ENCODE measurements at regions not wholly inside any gene's neighbourhood (a gene's known extent, or its start where the extent isn't known, plus 50 kb on each side); places are given as distances from the start of the nearest gene placed in this dataset.

- no peak for DNase-seq (ENCODE audit: low spot score in 2 of 2)
- H3K9me3 ChIP-seq: no peaks in the 10 kb centered on the region
- intact Hi-C loops (cut with DNase I; ENCODE audit: low total_unique reads): no loop called here
- H3K27ac ChIP-seq: no peak overlapping the region
- no peaks in the 10 kb centered on the region for H3K27me3 ChIP-seq
- H3K36me3 ChIP-seq: no peaks in the 10 kb centered on the region
- H3K4me3 ChIP-seq: no peak overlapping the region
- TF ChIP-seq, protein P1, sequence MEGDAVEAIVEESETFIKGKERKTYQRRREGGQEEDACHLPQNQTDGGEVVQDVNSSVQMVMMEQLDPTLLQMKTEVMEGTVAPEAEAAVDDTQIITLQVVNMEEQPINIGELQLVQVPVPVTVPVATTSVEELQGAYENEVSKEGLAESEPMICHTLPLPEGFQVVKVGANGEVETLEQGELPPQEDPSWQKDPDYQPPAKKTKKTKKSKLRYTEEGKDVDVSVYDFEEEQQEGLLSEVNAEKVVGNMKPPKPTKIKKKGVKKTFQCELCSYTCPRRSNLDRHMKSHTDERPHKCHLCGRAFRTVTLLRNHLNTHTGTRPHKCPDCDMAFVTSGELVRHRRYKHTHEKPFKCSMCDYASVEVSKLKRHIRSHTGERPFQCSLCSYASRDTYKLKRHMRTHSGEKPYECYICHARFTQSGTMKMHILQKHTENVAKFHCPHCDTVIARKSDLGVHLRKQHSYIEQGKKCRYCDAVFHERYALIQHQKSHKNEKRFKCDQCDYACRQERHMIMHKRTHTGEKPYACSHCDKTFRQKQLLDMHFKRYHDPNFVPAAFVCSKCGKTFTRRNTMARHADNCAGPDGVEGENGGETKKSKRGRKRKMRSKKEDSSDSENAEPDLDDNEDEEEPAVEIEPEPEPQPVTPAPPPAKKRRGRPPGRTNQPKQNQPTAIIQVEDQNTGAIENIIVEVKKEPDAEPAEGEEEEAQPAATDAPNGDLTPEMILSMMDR (IDR thresholded peaks at IDR 0.05): no peak
- TF ChIP-seq POLR2A (IDR thresholded peaks at IDR 0.05) (no peak), POLR2AphosphoS5 (IDR thresholded peaks at IDR 0.05) (no peak)
- H3K4me1 ChIP-seq: no peaks in the 10 kb centered on the region
These were observed 101.2 kb upstream of the ARMC2 start for GRCh38 chr6:108746836-108747575.

DNA sequence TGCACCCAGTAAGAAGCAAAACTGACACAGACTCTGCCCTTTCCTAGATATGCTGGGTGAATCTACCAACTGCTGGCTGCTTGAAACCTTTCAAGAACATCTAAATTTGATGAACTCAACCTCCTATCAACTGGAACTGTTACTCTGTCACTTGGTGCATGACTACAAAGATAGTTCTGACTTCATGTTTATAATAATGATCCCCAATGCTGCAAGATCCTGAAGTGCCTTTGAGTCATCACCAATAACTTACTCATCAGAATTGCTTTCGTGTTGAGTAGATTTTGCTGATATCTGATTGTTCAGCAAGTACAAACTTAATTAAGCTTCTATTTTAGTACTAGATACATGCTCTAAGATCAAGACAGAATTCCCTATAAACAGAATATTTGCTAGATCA, 100.2 kb upstream of the ARMC2 start:
- H3K4me1 ChIP-seq: no peaks in the 10 kb centered on the region
- H3K9me3 ChIP-seq: no peaks in the 10 kb centered on the region
- no peak for TF ChIP-seq POLR2A (IDR thresholded peaks at IDR 0.05)
- TF ChIP-seq, protein P1 (IDR thresholded peaks at IDR 0.05): no peak
- H3K4me3 ChIP-seq: no peak overlapping the region
- intact Hi-C loops (cut with DNase I; ENCODE audit: low total_unique reads): no loop called here
- no peaks in the 10 kb centered on the region for H3K36me3 ChIP-seq
- no peak for DNase-seq (ENCODE audit: low spot score in 2 of 2)
- no peaks in the 10 kb centered on the region for H3K27me3 ChIP-seq
- H3K27ac ChIP-seq: no peak overlapping the region

GRCh38 chr6:108748959-108749358, 99.3 kb upstream of the ARMC2 start:
- H3K9me3 ChIP-seq: no peaks in the 10 kb centered on the region
- intact Hi-C loops (cut with DNase I; ENCODE audit: low total_unique reads): no loop called here
- H3K36me3 ChIP-seq: no peaks in the 10 kb centered on the region
- H3K27ac ChIP-seq: no peak overlapping the region
- H3K4me1 ChIP-seq: no peaks in the 10 kb centered on the region
- no peak for TF ChIP-seq POLR2AphosphoS5 (IDR thresholded peaks at IDR 0.05)
- TF ChIP-seq, protein P1 (IDR thresholded peaks at IDR 0.05): no peak
- no peak for TF ChIP-seq POLR2A (IDR thresholded peaks at IDR 0.05)
- no peak overlapping the region for H3K4me3 ChIP-seq
- DNase-seq (ENCODE audit: low spot score in 2 of 2): no peak
- H3K27me3 ChIP-seq: no peaks in the 10 kb centered on the region

DNA sequence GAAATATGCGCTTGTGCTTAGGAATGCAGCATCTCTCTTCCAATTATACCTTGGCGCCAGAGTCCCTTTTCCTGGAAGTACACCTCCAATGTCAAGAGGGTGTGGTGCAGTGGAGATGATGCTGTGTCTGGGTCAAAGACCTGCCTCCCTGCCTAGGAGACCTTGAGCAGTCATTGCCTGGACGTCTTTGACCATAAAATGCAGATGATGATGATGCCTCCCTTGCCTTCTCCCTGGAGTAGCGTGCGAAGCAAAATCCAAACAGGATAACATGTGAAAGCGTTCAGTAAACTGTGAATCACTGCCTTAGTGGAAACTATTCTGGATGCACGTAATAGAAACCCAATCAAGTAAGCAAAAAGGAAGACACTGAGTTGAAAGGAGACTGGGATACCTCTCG, 97.4 kb upstream of the ARMC2 start:
- no peak for TF ChIP-seq POLR2A (IDR thresholded peaks at IDR 0.05)
- TF ChIP-seq, protein P1 (IDR thresholded peaks at IDR 0.05): no peak
- Histone ChIP-seq H3K27ac (no peak overlapping the region), H3K9me3 (no peaks in the 10 kb centered on the region), H3K27me3 (no peaks in the 10 kb centered on the region), H3K36me3 (no peaks in the 10 kb centered on the region), H3K4me1 (no peaks in the 10 kb centered on the region), H3K4me3 (no peak overlapping the region)
- intact Hi-C loops (cut with DNase I; ENCODE audit: low total_unique reads): no loop called here
- no peak for DNase-seq (ENCODE audit: low spot score in 2 of 2)

GRCh38 chr6:108751282-108751681, 96.9 kb upstream of the ARMC2 start:
- no peak for TF ChIP-seq POLR2AphosphoS5 (IDR thresholded peaks at IDR 0.05)
- TF ChIP-seq, protein P1 (IDR thresholded peaks at IDR 0.05): no peak
- peak in 1 of 2 donors; percentile 22 for DNase-seq (ENCODE audit: low spot score in 2 of 2)
- Histone ChIP-seq H3K4me1 (no peaks in the 10 kb centered on the region), H3K27me3 (no peaks in the 10 kb centered on the region), H3K27ac (no peak overlapping the region), H3K9me3 (no peaks in the 10 kb centered on the region), H3K36me3 (no peaks in the 10 kb centered on the region), H3K4me3 (no peak overlapping the region)
- intact Hi-C loops (cut with DNase I; ENCODE audit: low total_unique reads): no loop called here
